Retinal pigment epithelial cell (primary cell): ENCODE measurements at regions not wholly inside any gene's neighbourhood (a gene's known extent, or its start where the extent isn't known, plus 50 kb on each side); places are given as distances from the start of the nearest gene placed in this dataset.

Experiments
- DNase-seq: peaks from one replicate; pipeline ENCODE4 v3.0.0-alpha.2; 2010; ENCODE audit warnings: low read depth
- H3K4me3 ChIP-seq: 2 replicates; pipeline ENCODE4 v1.5.1; 2011; ENCODE audit warnings: mild to moderate bottlenecking, low read length, control low read depth, moderate library complexity
- CTCF ChIP-seq: conservative IDR thresholded peaks from 2 replicates; pipeline ENCODE4 v1.5.1; 2011; ENCODE audit warnings: low read depth, low read length, control low read depth, inconsistent platforms

DNA sequence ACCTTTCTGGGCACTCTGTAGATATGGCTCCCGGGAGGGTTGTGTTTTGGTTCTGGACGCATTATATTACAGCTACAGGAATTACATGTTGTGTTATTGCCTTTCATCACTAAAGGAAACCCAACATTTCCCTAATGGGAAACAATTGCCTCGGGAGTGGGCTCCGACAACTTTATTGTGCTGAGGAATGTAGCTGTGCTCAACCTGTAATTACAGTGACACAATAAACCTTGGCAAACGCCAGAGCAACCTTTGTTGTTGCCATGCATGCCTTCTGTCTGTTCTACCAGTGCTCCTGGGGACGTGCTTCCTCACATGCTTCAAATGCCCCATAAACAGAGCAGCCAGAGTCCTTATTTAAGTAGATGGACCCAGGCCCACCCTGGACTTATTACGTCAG, 182.4 kb downstream of the DIRAS2 start:
- no peak for DNase-seq
- TF ChIP-seq CTCF = no peak
- H3K4me3 ChIP-seq = no peak overlapping the region

GRCh38 chr9:90464978-90465377, 177.6 kb downstream of the DIRAS2 start:
- H3K4me3 ChIP-seq = no peak overlapping the region
- no peak for TF ChIP-seq CTCF
- no peak for DNase-seq

DNA sequence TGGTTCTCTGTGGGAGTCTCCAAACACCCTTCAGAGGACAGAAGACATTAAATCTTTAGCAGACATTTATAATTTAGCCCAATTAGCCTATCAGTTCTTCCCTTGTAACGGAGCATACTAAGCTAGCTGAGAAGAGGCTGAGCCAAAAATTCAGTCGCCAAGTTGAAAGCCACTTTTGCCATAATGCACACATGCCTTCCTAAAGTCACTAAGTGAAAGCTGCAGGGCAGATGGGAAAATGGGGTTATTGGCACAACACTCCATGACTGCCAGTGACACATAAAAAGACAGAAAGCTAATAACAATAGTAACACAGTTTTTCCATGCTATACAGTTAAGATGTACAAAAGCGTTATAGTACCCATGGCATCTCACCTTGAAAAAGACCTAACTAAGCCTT, 176.2 kb downstream of the DIRAS2 start:
- no peak for DNase-seq
- TF ChIP-seq CTCF = no peak
- H3K4me3 ChIP-seq = no peak overlapping the region

DNA sequence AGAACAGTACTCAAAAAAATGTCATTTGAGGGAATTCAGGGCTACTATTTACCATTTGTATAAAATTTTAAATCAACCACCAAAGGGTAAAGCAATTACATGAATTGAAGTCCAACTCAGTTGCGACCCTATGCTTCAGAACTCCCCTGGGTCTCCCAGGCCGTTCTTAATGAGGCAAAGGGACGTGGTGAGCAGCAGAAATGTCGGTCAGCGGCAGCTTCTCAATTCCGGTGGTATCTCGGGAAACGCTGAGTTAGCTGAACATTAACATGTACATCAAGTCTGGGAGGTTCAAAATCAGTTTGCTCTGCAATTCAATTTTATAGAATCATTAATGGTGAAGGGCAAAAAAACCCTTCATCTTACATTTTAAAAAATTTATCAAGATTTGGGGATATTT, 173.2 kb downstream of the DIRAS2 start:
- no peak for TF ChIP-seq CTCF
- H3K4me3 ChIP-seq = no peak overlapping the region
- DNase-seq = no peak

DNA sequence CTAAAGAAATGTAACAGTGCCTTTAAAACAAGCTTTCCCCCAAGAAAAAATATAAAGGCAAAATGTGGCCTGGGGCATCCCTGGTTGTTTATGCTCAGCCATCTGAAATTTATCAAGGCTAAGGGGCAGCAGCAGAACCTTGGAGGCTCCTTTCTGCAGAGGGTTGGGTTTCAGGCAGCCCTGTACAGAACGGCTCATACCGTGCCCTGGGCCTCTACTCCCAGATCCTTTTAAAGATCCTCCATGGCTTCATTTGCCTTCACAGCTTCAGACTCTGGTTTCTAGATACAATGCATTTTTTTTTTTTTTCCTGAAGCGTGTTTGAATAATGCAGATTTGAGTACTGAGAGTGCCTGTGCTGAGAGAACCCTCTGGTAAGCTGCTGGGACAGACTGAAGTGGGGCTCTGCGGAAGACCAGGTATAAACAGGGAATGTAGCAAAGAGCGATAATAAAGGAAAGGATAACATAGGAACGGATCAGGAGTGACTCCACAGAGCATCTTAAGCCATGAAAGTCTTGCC, 172.7 kb downstream of the DIRAS2 start:
- no peak for DNase-seq
- no peak for TF ChIP-seq CTCF
- H3K4me3 ChIP-seq = no peak overlapping the region

DNA sequence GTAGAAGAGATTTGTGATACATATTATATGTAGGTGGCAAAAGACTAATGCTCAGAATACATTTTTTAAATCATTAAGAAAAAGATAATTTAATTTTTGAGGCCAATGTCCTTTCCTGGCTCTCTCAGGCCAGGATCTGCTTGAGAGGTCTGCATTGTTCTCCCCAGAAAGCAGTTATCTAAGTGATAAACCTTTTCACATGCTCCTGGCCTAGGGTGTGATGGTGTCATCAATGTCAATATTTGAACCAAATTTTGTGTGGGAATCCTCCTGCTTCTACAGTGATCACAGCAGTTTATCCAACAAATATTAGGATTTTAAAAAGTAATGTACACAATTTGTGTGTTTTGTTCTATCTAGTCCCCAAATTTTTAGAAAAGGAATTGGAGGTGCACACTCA, 166.6 kb downstream of the DIRAS2 start:
- TF ChIP-seq CTCF = no peak
- H3K4me3 ChIP-seq = no peak overlapping the region
- DNase-seq = no peak

DNA sequence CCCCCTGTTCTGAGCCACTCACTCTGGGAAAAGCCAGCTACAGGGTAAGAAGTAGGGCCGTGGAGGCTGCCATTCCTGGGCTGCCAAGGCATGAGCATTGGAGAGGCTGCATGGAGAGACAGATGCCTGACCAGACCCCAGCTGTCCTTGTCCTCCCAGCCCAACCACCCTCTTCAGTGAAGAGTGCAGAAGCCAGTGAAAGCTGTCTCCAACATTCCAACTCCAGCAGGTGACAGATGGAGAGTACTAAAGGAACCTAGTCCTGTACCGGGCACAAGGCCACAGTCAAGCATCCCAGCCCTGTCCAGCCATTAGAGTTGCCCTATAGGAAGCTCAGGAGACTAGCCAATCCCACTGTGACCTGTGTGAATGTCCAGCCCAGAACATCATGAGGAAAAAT, 165.1 kb downstream of the DIRAS2 start:
- TF ChIP-seq CTCF = no peak
- DNase-seq = no peak
- no peak overlapping the region for H3K4me3 ChIP-seq
